T follicular helper cell (primary cell): ENCODE measurements at regions not wholly inside any gene's neighbourhood (a gene's known extent, or its start where the extent isn't known, plus 50 kb on each side); places are given as distances from the start of the nearest gene placed in this dataset.

Experiments used
- DNase-seq: peaks from one replicate; pipeline ENCODE4 v3.0.0-alpha.2; 2020; ENCODE audit warnings: low read depth

- no peak for DNase-seq
These were observed 423.5 kb upstream of the ZEB2 start for GRCh38 chr2:144943293-144943941.

- no peak for DNase-seq
These were observed 422.8 kb upstream of the ZEB2 start for GRCh38 chr2:144942516-144943256.

- DNase-seq = no peak
These were observed 422.0 kb upstream of the ZEB2 start for GRCh38 chr2:144941743-144942488.

GRCh38 chr2:144939590-144939989 lies 419.7 kb upstream of the ZEB2 start:
- DNase-seq = no peak

- no peak for DNase-seq
These were observed 418.2 kb upstream of the ZEB2 start for GRCh38 chr2:144937910-144938709.

GRCh38 chr2:144937066-144937465 lies 417.1 kb upstream of the ZEB2 start:
- no peak for DNase-seq

- DNase-seq = no peak
These were observed 416.5 kb upstream of the ZEB2 start for GRCh38 chr2:144936442-144936841.

GRCh38 chr2:144935736-144936135 lies 415.8 kb upstream of the ZEB2 start:
- DNase-seq = no peak

- no peak for DNase-seq
These were observed 415.3 kb upstream of the ZEB2 start for GRCh38 chr2:144935191-144935590.

- no peak for DNase-seq
These were observed 412.0 kb upstream of the ZEB2 start for GRCh38 chr2:144931960-144932359.

- DNase-seq = no peak
These were observed 411.6 kb upstream of the ZEB2 start for GRCh38 chr2:144931480-144931879.

- DNase-seq = no peak
These were observed 407.5 kb upstream of the ZEB2 start for GRCh38 chr2:144927429-144927828.

- DNase-seq = no peak
These were observed 406.0 kb upstream of the ZEB2 start for GRCh38 chr2:144925886-144926285.

GRCh38 chr2:144924827-144925226 lies 404.9 kb upstream of the ZEB2 start:
- no peak for DNase-seq

- DNase-seq = no peak
These were observed 402.6 kb upstream of the ZEB2 start for GRCh38 chr2:144922519-144922918.

- DNase-seq = no peak
These were observed 401.0 kb upstream of the ZEB2 start for GRCh38 chr2:144920755-144921530.

GRCh38 chr2:144914622-144915318 lies 394.9 kb upstream of the ZEB2 start:
- DNase-seq = no peak

GRCh38 chr2:144914113-144914512 lies 394.2 kb upstream of the ZEB2 start:
- no peak for DNase-seq

GRCh38 chr2:144912206-144912605 lies 392.3 kb upstream of the ZEB2 start:
- no peak for DNase-seq

- no peak for DNase-seq
These were observed 386.0 kb upstream of the ZEB2 start for GRCh38 chr2:144905956-144906355.

GRCh38 chr2:144904612-144905011 lies 384.7 kb upstream of the ZEB2 start:
- no peak for DNase-seq
